Caco-2 (cell line): ENCODE measurements at regions not wholly inside any gene's neighbourhood (a gene's known extent, or its start where the extent isn't known, plus 50 kb on each side); places are given as distances from the start of the nearest gene placed in this dataset.

Experiments
- BruUV-seq: library from RNA; stranded (reverse); fragments of 400-500 nt; replicated peaks from 2 replicates; lab custom pipeline; 2021; lab: Mats Ljungman, UMichigan
- CTCF ChIA-PET: fragments of 300-600 bp; sonication (Branson Sonifier 250); formaldehyde crosslinking; loops from one replicate; lab custom pipeline; 2022; ENCODE audit warnings: antibody characterized with exemption; lab: Charles Lee
- POLR2A ChIA-PET: fragments of 300-600 bp; sonication (Branson Sonifier 250); formaldehyde crosslinking; loops from one replicate; lab custom pipeline; 2022; ENCODE audit warnings: antibody characterized with exemption; lab: Charles Lee
- DNase-seq, 2 experiments: peaks; one replicate each; pipeline versions ENCODE4 v3.0.0 to v3.0.0-alpha.2; 2020 to 2022
- H3K27me3 ChIP-seq: replicated peaks from 2 replicates; pipeline ENCODE4 v1.6.0; 2011; ENCODE audit warnings: low read length; ENCODE audit not compliant: control insufficient read depth, insufficient read depth
- H3K36me3 ChIP-seq: 2 replicates; pipeline ENCODE4 v1.5.1; 2011; ENCODE audit warnings: low read length; ENCODE audit not compliant: control insufficient read depth, insufficient read depth
- H3K4me1 ChIP-seq: fragments of 250-450 bp; sonication (Bioruptor Pico); 2 replicates; pipeline ENCODE4 v1.5.1; 2020; ENCODE audit warnings: mild to moderate bottlenecking
- H3K4me3 ChIP-seq: 2 replicates; pipeline ENCODE4 v1.5.1; 2011; ENCODE audit warnings: low read depth, mild to moderate bottlenecking, control low read depth, low read length
- H3K9me3 ChIP-seq: fragments of 250-450 bp; sonication (Bioruptor Pico); 2 replicates; pipeline ENCODE4 v1.5.1; 2020; ENCODE audit warnings: mild to moderate bottlenecking, moderate library complexity
- H3K27ac Mint-ChIP-seq: one replicate; pipeline ENCODE4 v1.8.0; 2022; ENCODE audit warnings: mixed read lengths; ENCODE audit not compliant: unreplicated experiment
- H3K27me3 Mint-ChIP-seq: one replicate; pipeline ENCODE4 v1.8.0; 2022; ENCODE audit warnings: mixed read lengths; ENCODE audit not compliant: insufficient read depth, unreplicated experiment
- H3K36me3 Mint-ChIP-seq: one replicate; pipeline ENCODE4 v1.8.0; 2022; ENCODE audit warnings: mild to moderate bottlenecking, mixed read lengths; ENCODE audit not compliant: insufficient read depth, unreplicated experiment
- H3K4me1 Mint-ChIP-seq: one replicate; pipeline ENCODE4 v1.8.0; 2022; ENCODE audit warnings: low read depth, mixed read lengths; ENCODE audit not compliant: unreplicated experiment
- H3K4me3 Mint-ChIP-seq: one replicate; pipeline ENCODE4 v1.8.0; 2022; ENCODE audit warnings: mild to moderate bottlenecking, moderate library complexity, mixed read lengths; ENCODE audit not compliant: unreplicated experiment
- H3K9me3 Mint-ChIP-seq: one replicate; pipeline ENCODE4 v1.8.0; 2022; ENCODE audit warnings: mixed read lengths; ENCODE audit not compliant: unreplicated experiment
- CTCF ChIP-seq, 2 experiments: fragments of 200-600 bp in 1 of 2; IDR thresholded peaks; 1 replicate in 1 of 2; 2 replicates in 1 of 2; pipeline versions ENCODE4 v1.5.1 to v1.8.0; 2011 to 2022; ENCODE audit warnings: antibody characterized with exemption in 1 of 2, control low read depth in 1 of 2, inconsistent platforms in 1 of 2, low read depth in 1 of 2, low read length in 1 of 2, mild to moderate bottlenecking in 1 of 2, moderate library complexity in 1 of 2; ENCODE audit not compliant: insufficient read depth in 1 of 2, severe bottlenecking in 1 of 2, unreplicated experiment in 1 of 2
- intact Hi-C: fragments of 100-400 bp; cut with micrococcal nuclease; formaldehyde crosslinking; loops from one replicate; pipeline ENCODE4 v1.10.0; 2022; ENCODE audit not compliant: unreplicated experiment

GRCh38 chr15:93779341-93779740 is 452.0 kb upstream of the MCTP2 start:
- Mint-ChIP-seq H3K4me3 (no peak overlapping the region), H3K9me3 (peaks cover 7% of the 10 kb centered on the region), H3K27me3 (peaks cover 8% of the 10 kb centered on the region), H3K4me1 (no peaks in the 10 kb centered on the region), H3K36me3 (no peaks in the 10 kb centered on the region), H3K27ac (no peak overlapping the region)
- DNase-seq, result no peak
- CTCF ChIA-PET, result no interaction called here
- Histone ChIP-seq H3K4me3 (no peak overlapping the region), H3K36me3 (no peaks in the 10 kb centered on the region), H3K4me1 (no peaks in the 10 kb centered on the region), H3K9me3 (no peaks in the 10 kb centered on the region), H3K27me3 (no peaks in the 10 kb centered on the region)
- POLR2A ChIA-PET, result no interaction called here
- BruUV-seq, result no TSS peak
- intact Hi-C loops, result no loop called here
- no peak for TF ChIP-seq CTCF (IDR thresholded peaks at IDR 0.05; ENCODE audit: insufficient read depth in 1 of 2, low read depth in 1 of 2, low read length in 1 of 2, severe bottlenecking in 1 of 2, unreplicated experiment in 1 of 2)

- H3K9me3 Mint-ChIP-seq, result peaks cover 7% of the 10 kb centered on the region
- Histone ChIP-seq H3K27me3 (no peaks in the 10 kb centered on the region), H3K4me3 (no peak overlapping the region), H3K36me3 (no peaks in the 10 kb centered on the region), H3K4me1 (no peaks in the 10 kb centered on the region), H3K9me3 (no peaks in the 10 kb centered on the region)
- DNase-seq, result no peak
- H3K4me1 Mint-ChIP-seq, result no peaks in the 10 kb centered on the region
- CTCF ChIA-PET, result interaction anchor here (0.6 kb wide), 1 partner anchor 97 kb away, joined by 3 read pairs; no protein-coding TSS in a partner anchor
- H3K36me3 Mint-ChIP-seq, result no peaks in the 10 kb centered on the region
- H3K27ac Mint-ChIP-seq, result no peak overlapping the region
- intact Hi-C loops, result no loop called here
- BruUV-seq, result no TSS peak
- peaks cover 13% of the 10 kb centered on the region for H3K27me3 Mint-ChIP-seq
- POLR2A ChIA-PET, result no interaction called here
- no peak for TF ChIP-seq CTCF (IDR thresholded peaks at IDR 0.05; ENCODE audit: insufficient read depth in 1 of 2, low read depth in 1 of 2, low read length in 1 of 2, severe bottlenecking in 1 of 2, unreplicated experiment in 1 of 2)
- H3K4me3 Mint-ChIP-seq, result no peak overlapping the region
These were observed 459.9 kb upstream of the MCTP2 start for GRCh38 chr15:93771196-93772030.

- H3K4me3 ChIP-seq, result no peak overlapping the region
- intact Hi-C loops, result no loop called here
- Mint-ChIP-seq H3K4me3 (no peak overlapping the region), H3K9me3 (peaks cover 4% of the 10 kb centered on the region), H3K27me3 (peaks cover 13% of the 10 kb centered on the region), H3K4me1 (no peaks in the 10 kb centered on the region), H3K27ac (no peak overlapping the region), H3K36me3 (no peaks in the 10 kb centered on the region)
- BruUV-seq, result no TSS peak
- H3K4me1 ChIP-seq, result no peaks in the 10 kb centered on the region
- no peaks in the 10 kb centered on the region for H3K36me3 ChIP-seq
- CTCF ChIA-PET, result interaction anchor here (0.6 kb wide), 1 partner anchor 96 kb away, joined by 3 read pairs; no protein-coding TSS in a partner anchor
- no peaks in the 10 kb centered on the region for H3K9me3 ChIP-seq
- no peak for DNase-seq
- POLR2A ChIA-PET, result no interaction called here
- no peaks in the 10 kb centered on the region for H3K27me3 ChIP-seq
- no peak for TF ChIP-seq CTCF (IDR thresholded peaks at IDR 0.05; ENCODE audit: insufficient read depth in 1 of 2, low read depth in 1 of 2, low read length in 1 of 2, severe bottlenecking in 1 of 2, unreplicated experiment in 1 of 2)
These were observed 460.6 kb upstream of the MCTP2 start for GRCh38 chr15:93770788-93771187.
